ENCODE measurements at regions not wholly inside any gene's neighbourhood (a gene's known extent, or its start where the extent isn't known, plus 50 kb on each side); places are given as distances from the start of the nearest gene placed in this dataset.

DNA sequence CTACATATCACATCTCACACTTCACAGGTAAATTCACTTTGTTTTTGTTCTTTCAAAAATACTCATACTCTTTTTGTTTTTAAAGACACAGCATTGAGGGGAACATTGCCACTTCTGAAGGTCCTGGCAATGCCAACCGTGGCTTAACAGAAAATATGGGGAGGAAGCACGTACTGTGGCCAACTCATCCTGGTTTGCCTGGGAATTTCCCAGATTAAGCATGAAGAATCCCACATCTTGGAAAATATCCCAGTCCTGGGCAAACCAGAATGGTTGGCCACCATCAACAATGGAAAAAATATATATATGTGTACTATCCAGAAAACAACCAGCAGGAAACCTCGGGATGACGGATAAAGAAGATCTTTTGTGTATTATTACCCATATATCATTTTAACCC, 1032.2 kb upstream of the SLC10A2 start:
- no peak overlapping the region for H3K4me3 Mint-ChIP-seq (ENCODE audit: unreplicated experiment)
- no peaks in the 10 kb centered on the region for H3K36me3 Mint-ChIP-seq (ENCODE audit: low read depth)
- no peaks in the 10 kb centered on the region for H3K27me3 Mint-ChIP-seq (ENCODE audit: low read depth)
- no peaks in the 10 kb centered on the region for H3K4me1 Mint-ChIP-seq (ENCODE audit: low read depth)
- TF ChIP-seq, protein P1, sequence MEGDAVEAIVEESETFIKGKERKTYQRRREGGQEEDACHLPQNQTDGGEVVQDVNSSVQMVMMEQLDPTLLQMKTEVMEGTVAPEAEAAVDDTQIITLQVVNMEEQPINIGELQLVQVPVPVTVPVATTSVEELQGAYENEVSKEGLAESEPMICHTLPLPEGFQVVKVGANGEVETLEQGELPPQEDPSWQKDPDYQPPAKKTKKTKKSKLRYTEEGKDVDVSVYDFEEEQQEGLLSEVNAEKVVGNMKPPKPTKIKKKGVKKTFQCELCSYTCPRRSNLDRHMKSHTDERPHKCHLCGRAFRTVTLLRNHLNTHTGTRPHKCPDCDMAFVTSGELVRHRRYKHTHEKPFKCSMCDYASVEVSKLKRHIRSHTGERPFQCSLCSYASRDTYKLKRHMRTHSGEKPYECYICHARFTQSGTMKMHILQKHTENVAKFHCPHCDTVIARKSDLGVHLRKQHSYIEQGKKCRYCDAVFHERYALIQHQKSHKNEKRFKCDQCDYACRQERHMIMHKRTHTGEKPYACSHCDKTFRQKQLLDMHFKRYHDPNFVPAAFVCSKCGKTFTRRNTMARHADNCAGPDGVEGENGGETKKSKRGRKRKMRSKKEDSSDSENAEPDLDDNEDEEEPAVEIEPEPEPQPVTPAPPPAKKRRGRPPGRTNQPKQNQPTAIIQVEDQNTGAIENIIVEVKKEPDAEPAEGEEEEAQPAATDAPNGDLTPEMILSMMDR (IDR thresholded peaks at IDR 0.05), result no peak
- no peak overlapping the region for H3K27ac Mint-ChIP-seq (ENCODE audit: unreplicated experiment)
- no peak for DNase-seq (ENCODE audit: low spot score)
- H3K9me3 Mint-ChIP-seq (ENCODE audit: low read depth), result no peaks in the 10 kb centered on the region

GRCh38 chr13:104086759-104087158, 1020.5 kb upstream of the SLC10A2 start:
- H3K36me3 Mint-ChIP-seq (ENCODE audit: low read depth), result no peaks in the 10 kb centered on the region
- H3K27me3 Mint-ChIP-seq (ENCODE audit: low read depth), result no peaks in the 10 kb centered on the region
- no peak overlapping the region for H3K27ac Mint-ChIP-seq (ENCODE audit: unreplicated experiment)
- TF ChIP-seq, protein P1 (IDR thresholded peaks at IDR 0.05), result no peak
- peaks cover 7% of the 10 kb centered on the region for H3K9me3 Mint-ChIP-seq (ENCODE audit: low read depth)
- no peaks in the 10 kb centered on the region for H3K4me1 Mint-ChIP-seq (ENCODE audit: low read depth)
- no peak overlapping the region for H3K4me3 Mint-ChIP-seq (ENCODE audit: unreplicated experiment)
- DNase-seq (ENCODE audit: low spot score), result no peak

GRCh38 chr13:104086210-104086609, 1020.0 kb upstream of the SLC10A2 start:
- TF ChIP-seq, protein P1 (IDR thresholded peaks at IDR 0.05), result no peak
- Mint-ChIP-seq H3K9me3 (ENCODE audit: low read depth) (peaks cover 7% of the 10 kb centered on the region), H3K36me3 (ENCODE audit: low read depth) (no peaks in the 10 kb centered on the region), H3K4me1 (ENCODE audit: low read depth) (no peaks in the 10 kb centered on the region), H3K4me3 (ENCODE audit: unreplicated experiment) (no peak overlapping the region), H3K27ac (ENCODE audit: unreplicated experiment) (no peak overlapping the region), H3K27me3 (ENCODE audit: low read depth) (no peaks in the 10 kb centered on the region)
- DNase-seq (ENCODE audit: low spot score), result no peak

DNA sequence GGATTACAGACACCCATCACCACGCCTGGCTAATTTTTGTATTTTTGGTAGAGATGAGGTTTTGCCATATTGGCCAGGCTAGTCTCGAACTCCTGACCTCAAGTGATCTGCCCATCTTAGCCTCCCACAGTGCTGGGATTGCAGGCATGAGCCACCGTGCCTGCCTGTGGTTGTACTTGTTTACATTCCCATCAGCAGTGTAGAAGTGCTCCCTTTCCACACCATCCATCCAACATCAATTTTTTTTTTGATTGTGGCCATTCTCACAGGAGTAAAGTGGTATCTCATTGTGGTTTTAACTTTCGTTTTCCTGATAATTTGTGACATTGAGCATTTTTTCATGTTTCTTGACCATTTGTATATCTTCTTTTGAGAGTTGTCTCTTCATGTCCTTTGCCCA, 1019.4 kb upstream of the SLC10A2 start:
- no peaks in the 10 kb centered on the region for H3K27me3 Mint-ChIP-seq (ENCODE audit: low read depth)
- no peaks in the 10 kb centered on the region for H3K36me3 Mint-ChIP-seq (ENCODE audit: low read depth)
- TF ChIP-seq, protein P1 (IDR thresholded peaks at IDR 0.05), result no peak
- no peak for DNase-seq (ENCODE audit: low spot score)
- H3K27ac Mint-ChIP-seq (ENCODE audit: unreplicated experiment), result no peak overlapping the region
- peaks cover 7% of the 10 kb centered on the region for H3K9me3 Mint-ChIP-seq (ENCODE audit: low read depth)
- no peak overlapping the region for H3K4me3 Mint-ChIP-seq (ENCODE audit: unreplicated experiment)
- H3K4me1 Mint-ChIP-seq (ENCODE audit: low read depth), result no peaks in the 10 kb centered on the region

DNA sequence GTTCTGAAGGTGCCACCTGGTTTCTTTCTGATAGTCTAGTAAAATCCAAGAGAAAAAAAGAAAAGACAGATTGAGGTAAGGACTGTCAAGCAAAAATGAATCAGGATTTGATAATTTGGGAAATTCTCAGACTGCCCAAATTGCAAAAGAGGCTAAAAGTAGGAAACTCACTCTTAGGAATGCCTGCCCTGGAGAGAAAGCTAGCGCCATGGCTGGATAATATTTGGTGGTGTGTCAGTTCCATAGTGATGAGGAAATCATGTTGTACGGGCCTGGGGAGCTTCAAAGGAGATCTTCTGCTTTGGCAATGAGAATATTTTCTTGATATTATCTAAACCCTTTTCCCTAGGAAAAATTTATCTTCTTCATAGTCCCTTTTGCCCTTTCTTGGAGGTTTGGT, 1008.1 kb upstream of the SLC10A2 start:
- no peaks in the 10 kb centered on the region for H3K4me1 Mint-ChIP-seq (ENCODE audit: low read depth)
- TF ChIP-seq, protein P1 (IDR thresholded peaks at IDR 0.05), result no peak
- H3K27me3 Mint-ChIP-seq (ENCODE audit: low read depth), result no peaks in the 10 kb centered on the region
- no peak overlapping the region for H3K27ac Mint-ChIP-seq (ENCODE audit: unreplicated experiment)
- H3K4me3 Mint-ChIP-seq (ENCODE audit: unreplicated experiment), result no peak overlapping the region
- H3K36me3 Mint-ChIP-seq (ENCODE audit: low read depth), result no peaks in the 10 kb centered on the region
- H3K9me3 Mint-ChIP-seq (ENCODE audit: low read depth), result peaks cover 11% of the 10 kb centered on the region
- no peak for DNase-seq (ENCODE audit: low spot score)

Data from chondrocyte (in vitro differentiated cells).